ENCODE measurements at regions not wholly inside any gene's neighbourhood (a gene's known extent, or its start where the extent isn't known, plus 50 kb on each side); places are given as distances from the start of the nearest gene placed in this dataset.
A peak's percentile ranks its signal among the peaks of the same experiment; 100 is the strongest.

GRCh38 chr22:22742641-22743040 is 98.2 kb downstream of the GGTLC2 start:
- Mint-ChIP-seq H3K9me3 (no peaks in the 10 kb centered on the region), H3K4me1 (ENCODE audit: unreplicated experiment) (no peaks in the 10 kb centered on the region), H3K27ac (no peak overlapping the region), H3K4me3 (no peak overlapping the region), H3K36me3 (no peaks in the 10 kb centered on the region), H3K27me3 (peaks cover 73% of the 10 kb centered on the region)
- TF ChIP-seq, protein P1, sequence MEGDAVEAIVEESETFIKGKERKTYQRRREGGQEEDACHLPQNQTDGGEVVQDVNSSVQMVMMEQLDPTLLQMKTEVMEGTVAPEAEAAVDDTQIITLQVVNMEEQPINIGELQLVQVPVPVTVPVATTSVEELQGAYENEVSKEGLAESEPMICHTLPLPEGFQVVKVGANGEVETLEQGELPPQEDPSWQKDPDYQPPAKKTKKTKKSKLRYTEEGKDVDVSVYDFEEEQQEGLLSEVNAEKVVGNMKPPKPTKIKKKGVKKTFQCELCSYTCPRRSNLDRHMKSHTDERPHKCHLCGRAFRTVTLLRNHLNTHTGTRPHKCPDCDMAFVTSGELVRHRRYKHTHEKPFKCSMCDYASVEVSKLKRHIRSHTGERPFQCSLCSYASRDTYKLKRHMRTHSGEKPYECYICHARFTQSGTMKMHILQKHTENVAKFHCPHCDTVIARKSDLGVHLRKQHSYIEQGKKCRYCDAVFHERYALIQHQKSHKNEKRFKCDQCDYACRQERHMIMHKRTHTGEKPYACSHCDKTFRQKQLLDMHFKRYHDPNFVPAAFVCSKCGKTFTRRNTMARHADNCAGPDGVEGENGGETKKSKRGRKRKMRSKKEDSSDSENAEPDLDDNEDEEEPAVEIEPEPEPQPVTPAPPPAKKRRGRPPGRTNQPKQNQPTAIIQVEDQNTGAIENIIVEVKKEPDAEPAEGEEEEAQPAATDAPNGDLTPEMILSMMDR (conservative IDR thresholded peaks at IDR 0.05), result no peak
- DNase-seq (ENCODE audit: extremely low spot score, unreplicated experiment), result no peak

DNA sequence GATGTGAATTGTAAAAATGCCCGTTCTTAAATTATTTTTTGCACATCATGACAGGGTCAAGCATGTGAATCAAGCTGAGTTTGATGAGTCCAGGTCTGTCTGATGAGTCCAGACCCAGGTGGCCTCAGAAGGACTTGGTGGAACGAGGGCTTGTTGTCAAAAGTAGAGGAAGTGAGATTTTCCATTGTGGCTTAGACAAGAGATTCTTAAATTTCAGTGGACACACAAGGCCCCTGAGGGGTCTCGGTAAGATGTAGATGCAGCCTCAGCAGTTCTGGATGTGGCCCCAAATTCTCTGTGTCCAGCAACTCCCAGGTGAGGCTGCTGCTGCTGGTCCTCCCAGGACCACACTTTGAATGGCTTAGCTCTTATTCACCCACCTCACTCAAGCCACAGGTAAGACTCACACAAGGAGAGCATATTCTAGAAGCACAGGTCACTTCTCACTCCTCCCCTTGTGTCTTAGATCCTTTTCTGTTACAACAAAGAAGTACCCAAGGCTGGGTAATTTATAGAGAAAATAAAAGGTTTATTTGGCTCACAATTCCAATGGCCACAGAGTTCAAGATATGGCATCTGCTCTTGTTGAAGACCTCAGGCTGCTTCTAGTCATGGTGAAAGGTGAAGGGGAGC is 98.8 kb downstream of the GGTLC2 start:
- H3K9me3 Mint-ChIP-seq, result no peaks in the 10 kb centered on the region
- H3K4me1 Mint-ChIP-seq (ENCODE audit: unreplicated experiment), result no peaks in the 10 kb centered on the region
- H3K27me3 Mint-ChIP-seq, result peaks cover 70% of the 10 kb centered on the region
- no peak overlapping the region for H3K4me3 Mint-ChIP-seq
- TF ChIP-seq, protein P1 (conservative IDR thresholded peaks at IDR 0.05), result no peak
- no peak for DNase-seq (ENCODE audit: extremely low spot score, unreplicated experiment)
- H3K27ac Mint-ChIP-seq, result no peak overlapping the region
- H3K36me3 Mint-ChIP-seq, result no peaks in the 10 kb centered on the region

DNA sequence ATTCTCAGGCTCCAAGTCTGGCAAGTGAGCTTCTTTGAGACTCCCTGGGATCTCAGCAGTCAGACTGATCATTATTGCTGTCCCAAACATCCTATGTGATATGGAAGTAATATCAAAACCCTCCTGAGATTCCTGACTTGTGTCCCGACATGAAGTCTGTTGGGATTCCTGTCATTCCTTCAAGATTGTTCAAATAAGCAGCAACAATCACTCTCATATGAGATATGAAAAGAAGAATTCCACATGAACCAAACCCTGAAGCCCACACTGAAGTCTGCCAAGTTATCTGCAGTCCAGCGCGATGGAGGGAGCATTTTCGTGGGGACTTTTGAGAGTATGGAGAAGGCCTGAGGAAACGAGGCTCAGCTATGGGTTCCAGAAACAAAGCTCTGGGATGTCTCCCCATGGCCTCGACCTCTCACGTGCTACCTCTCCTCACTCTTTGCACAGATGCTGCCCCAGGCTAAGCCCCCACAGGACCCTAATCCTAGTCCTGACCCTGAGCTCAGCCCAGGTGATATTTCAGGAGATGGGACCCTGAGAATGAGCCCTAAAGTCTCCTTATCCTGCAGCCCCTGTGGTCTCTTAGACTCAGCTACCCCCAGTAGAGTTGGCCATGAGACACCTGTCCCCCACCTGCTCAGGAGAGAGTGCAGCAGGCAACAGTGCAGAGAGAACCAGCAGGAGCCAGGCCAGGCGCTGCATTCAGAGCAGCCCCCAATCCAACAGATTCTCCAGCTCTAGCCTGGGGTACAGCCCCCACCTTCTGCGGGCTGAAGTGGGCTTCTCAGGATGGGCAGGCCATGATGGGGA is 100.2 kb downstream of the GGTLC2 start:
- DNase-seq (ENCODE audit: extremely low spot score, unreplicated experiment), result no peak
- H3K4me1 Mint-ChIP-seq (ENCODE audit: unreplicated experiment), result no peaks in the 10 kb centered on the region
- H3K36me3 Mint-ChIP-seq, result no peaks in the 10 kb centered on the region
- H3K27me3 Mint-ChIP-seq, result peaks cover 60% of the 10 kb centered on the region
- TF ChIP-seq, protein P1 (conservative IDR thresholded peaks at IDR 0.05), result no peak
- H3K4me3 Mint-ChIP-seq, result no peak overlapping the region
- no peak overlapping the region for H3K27ac Mint-ChIP-seq
- H3K9me3 Mint-ChIP-seq, result no peaks in the 10 kb centered on the region

DNA sequence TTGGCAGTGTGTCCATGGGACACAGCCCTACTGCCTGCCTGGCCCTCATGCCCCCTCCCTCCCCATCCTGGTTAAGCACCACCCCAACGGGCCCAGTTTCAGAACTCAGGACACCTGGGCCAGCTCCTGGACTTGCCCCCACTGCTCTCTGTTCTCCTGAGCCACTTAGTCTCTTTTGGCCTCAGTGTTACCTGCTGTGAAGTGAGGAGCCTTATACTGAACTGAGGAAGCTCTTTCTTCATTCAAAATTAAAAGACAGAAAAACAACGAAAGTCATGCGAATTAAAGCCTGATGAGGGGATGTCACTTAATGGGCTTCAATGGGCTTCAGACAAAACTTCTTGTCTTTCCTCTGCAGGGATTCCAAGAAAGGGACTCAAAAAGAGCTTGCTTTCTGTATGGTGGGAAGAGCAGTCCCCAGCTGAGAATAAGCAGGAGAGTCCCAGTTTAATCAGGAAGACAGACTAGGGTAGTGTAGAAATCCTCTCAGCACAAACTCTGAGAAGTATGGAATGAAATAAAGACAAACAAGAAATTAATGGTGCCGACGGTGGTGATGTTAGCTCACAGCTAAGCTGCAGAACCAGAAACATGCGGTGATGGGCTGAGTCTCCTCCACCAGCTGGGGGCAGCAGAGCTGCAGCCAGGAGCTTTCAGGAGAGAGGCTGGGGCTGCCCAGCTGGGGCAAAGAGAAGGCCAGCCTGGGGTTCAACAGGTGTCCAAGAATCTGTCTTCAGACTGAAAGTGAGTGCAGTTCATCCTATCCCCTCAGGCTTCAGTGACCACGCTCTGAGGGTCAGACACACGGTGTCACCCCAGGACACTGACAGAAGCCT is 101.0 kb downstream of the GGTLC2 start:
- no peaks in the 10 kb centered on the region for H3K4me1 Mint-ChIP-seq (ENCODE audit: unreplicated experiment)
- TF ChIP-seq, protein P1 (conservative IDR thresholded peaks at IDR 0.05), result peak; percentile 73

DNA sequence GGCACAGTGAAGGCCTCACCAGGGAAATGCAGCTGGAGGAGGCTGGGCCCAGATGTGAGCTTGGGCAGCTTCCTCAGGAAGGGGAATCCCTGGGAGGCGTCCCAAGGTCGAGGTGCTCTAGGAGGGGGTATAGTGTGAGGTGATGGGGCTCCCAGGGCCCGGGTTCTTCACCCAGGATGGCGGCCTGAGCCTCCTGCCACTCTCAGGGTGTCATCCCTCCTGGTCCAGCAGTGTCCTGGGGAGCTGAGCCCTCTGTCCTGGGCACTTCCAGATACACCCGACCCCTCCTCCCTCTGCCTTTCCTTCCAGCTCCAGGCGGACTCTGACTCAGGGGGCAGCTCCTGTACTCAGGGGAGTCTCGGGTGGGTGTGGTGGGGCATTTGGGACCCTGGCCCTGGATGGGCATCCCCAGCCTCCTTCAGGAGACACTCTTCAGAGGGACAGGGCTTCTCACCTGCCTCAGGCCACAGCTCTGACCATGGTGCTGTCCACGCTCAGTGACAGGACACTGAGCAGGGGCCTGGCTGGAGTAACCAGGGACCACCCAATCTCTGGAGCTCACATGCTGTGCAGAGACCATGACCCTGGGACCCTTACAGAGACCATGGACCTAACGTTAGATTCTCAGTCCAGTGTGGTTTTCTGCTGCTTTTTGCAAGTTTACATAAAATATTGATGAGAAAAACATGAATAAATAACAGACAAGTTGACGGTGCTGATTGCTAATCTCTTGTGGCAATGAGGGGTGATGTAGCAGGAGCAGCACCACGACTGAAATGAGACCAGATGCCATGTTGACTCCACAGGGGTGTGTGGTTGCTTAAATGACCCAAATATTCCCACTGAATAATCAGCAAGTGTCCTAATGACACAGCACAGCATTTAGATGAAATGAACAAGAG is 101.9 kb downstream of the GGTLC2 start:
- Mint-ChIP-seq H3K4me1 (ENCODE audit: unreplicated experiment) (no peaks in the 10 kb centered on the region), H3K27me3 (peaks cover 44% of the 10 kb centered on the region), H3K9me3 (no peaks in the 10 kb centered on the region), H3K36me3 (no peaks in the 10 kb centered on the region), H3K27ac (no peak overlapping the region), H3K4me3 (no peak overlapping the region)
- no peak for DNase-seq (ENCODE audit: extremely low spot score, unreplicated experiment)
- TF ChIP-seq, protein P1 (conservative IDR thresholded peaks at IDR 0.05), result no peak

More for the DNA sequence above, 101.0 kb downstream of the GGTLC2 start:
- Mint-ChIP-seq H3K36me3 (no peaks in the 10 kb centered on the region), H3K27ac (no peak overlapping the region), H3K9me3 (no peaks in the 10 kb centered on the region), H3K27me3 (peaks cover 52% of the 10 kb centered on the region), H3K4me3 (no peak overlapping the region)
- DNase-seq (ENCODE audit: extremely low spot score, unreplicated experiment), result no peak
